Spleen (tissue), 11 donors: ENCODE measurements at regions not wholly inside any gene's neighbourhood (a gene's known extent, or its start where the extent isn't known, plus 50 kb on each side); places are given as distances from the start of the nearest gene placed in this dataset.

Experiments
- DNase-seq: peaks from one replicate; pipeline ENCODE4 v3.0.0-alpha.2; 2020
- H3K27ac ChIP-seq, 8 donors: fragments of 200-600 bp; sonication (generic) in 7 of 8; 1 replicate in 4 of 8; 2 replicates in 4 of 8; pipeline versions ENCODE4 v1.5.0 to v1.8.0; 2016 to 2021; ENCODE audit warnings: inconsistent platforms in 4 of 8, mild to moderate bottlenecking in 4 of 8, moderate library complexity in 1 of 8
- H3K27me3 ChIP-seq, 7 donors: fragments of 200-600 bp; sonication (generic) in 6 of 7; replicated peaks in 1 of 7; 1 replicate in 4 of 7; 2 replicates in 3 of 7; pipeline versions ENCODE4 v1.5.0 to v1.8.0; 2016 to 2021; ENCODE audit warnings: inconsistent platforms in 3 of 7, mild to moderate bottlenecking in 1 of 7
- H3K36me3 ChIP-seq, 6 donors: fragments of 200-600 bp; sonication (generic) in 5 of 6; 1 replicate in 4 of 6; 2 replicates in 2 of 6; pipeline versions ENCODE4 v1.5.0 to v1.8.0; 2016 to 2021; ENCODE audit warnings: inconsistent platforms in 2 of 6
- H3K4me1 ChIP-seq, 6 donors: fragments of 200-600 bp; sonication (generic) in 5 of 6; 1 replicate in 3 of 6; 2 replicates in 3 of 6; pipeline versions ENCODE4 v1.5.0 to v1.8.0; 2016 to 2021; ENCODE audit warnings: inconsistent platforms in 3 of 6
- H3K4me3 ChIP-seq, 8 donors: fragments of 200-600 bp; sonication (generic) in 7 of 8; 1 replicate in 4 of 8; 2 replicates in 4 of 8; pipeline versions ENCODE4 v1.5.0 to v1.8.0; 2016 to 2021; ENCODE audit warnings: inconsistent platforms in 4 of 8, mild to moderate bottlenecking in 4 of 8, moderate library complexity in 2 of 8
- H3K9me3 ChIP-seq, 8 donors: fragments of 200-600 bp; sonication (generic) in 7 of 8; 1 replicate in 4 of 8; 2 replicates in 4 of 8; pipeline versions ENCODE4 v1.5.0 to v1.8.0; 2016 to 2021; ENCODE audit warnings: inconsistent platforms in 4 of 8
- POLR2A ChIP-seq, 3 donors: fragments of 450-650 bp; IDR thresholded peaks; one replicate each; pipeline ENCODE4 v1.5.1; 2017; ENCODE audit warnings: antibody characterized with exemption in 3 of 3, mild to moderate bottlenecking in 1 of 3
- POLR2AphosphoS5 ChIP-seq, 3 donors: sonication (generic); formaldehyde crosslinking; IDR thresholded peaks; one replicate each; pipeline ENCODE4 v1.5.1; 2017; ENCODE audit warnings: antibody characterized with exemption in 3 of 3
- WGBS, 5 donors: extraction: QIAGEN DNeasy Blood & Tissue Kit in 3 of 5; methylation state at CpG; one replicate each; pipeline versions ENCODE4 v1.1.5 to v1.1.7; 2013 to 2018; 5-methylcytosine and 5-hydroxymethylcytosine counted together
- intact Hi-C: fragments of 100-400 bp; cut with DNase I; formaldehyde crosslinking; loops from one replicate; pipeline ENCODE4 v1.15.0; 2023; ENCODE audit warnings: low total_unique reads
- TF ChIP-seq, protein P1 (sequence below), 11 experiments: fragments of 200-600 bp in 7 of 11; fragments of 450-650 bp in 4 of 11; sonication (generic) in 4 of 11; IDR thresholded peaks in 8 of 11; conservative IDR thresholded peaks in 3 of 11; 1 replicate in 7 of 11; 2 replicates in 4 of 11; pipeline versions ENCODE4 v1.4.0 to v1.8.0; 2016 to 2021; ENCODE audit warnings: antibody characterized with exemption in 11 of 11, inconsistent platforms in 4 of 11, mild to moderate bottlenecking in 1 of 11
- donor health status: healthy with polysubstance abuse.
- donor health status: DM: no; HTN: no; CAD: no; lungs with moderate emphysema.
- donor health status: DM: no; HTN: no; CAD: no.
- donor health status: Bipolar disorder and iron deficiency.
- donor health status: healthy.
- donor health status: DM: no; HTN: no; CAD: no.
- donor health status: DM: yes; HTN: yes; CAD: no.

DNA sequence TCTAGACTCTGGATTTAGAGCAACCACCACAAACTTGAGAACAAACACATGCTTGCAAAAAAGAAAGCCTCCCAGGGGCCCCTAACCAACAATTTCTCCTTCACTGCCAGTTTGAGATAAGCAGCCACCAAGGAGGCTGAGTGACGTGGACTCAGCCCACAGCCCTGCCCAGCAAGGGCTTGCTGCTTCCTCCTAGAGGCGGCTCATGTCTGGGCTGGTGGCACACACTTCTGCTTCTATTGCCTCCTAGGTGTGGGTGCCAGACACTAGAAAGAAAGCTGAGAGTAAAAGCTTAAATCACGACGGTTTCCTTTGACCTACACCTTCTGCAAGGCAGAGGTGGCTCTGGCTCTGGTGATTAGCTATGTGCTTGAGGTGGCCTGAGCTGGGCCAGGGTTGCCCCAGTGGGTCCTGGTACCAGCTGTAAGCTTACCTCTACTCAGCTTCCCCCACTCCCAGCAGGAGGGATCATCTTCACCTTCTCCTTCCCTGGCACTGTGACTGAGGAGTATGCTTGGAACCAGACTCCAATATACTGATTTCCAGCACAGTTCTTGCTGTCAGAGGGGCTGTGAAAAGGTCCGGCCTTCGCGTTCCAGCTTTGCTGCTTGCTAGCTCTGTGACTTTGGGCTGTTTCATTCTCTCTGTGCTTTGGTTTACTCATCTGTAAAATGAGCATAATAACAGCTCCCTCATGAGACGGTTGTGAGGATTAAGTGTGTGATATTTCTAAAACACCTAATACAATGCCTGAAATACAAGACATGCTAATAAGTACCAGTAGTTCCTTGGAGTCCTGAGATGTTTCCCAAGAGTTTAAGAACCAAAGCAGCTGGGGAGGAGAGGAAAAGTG lies 89.7 kb upstream of the PARP11 start:
- DNase-seq = peak; percentile 86
- TF ChIP-seq, protein P1, sequence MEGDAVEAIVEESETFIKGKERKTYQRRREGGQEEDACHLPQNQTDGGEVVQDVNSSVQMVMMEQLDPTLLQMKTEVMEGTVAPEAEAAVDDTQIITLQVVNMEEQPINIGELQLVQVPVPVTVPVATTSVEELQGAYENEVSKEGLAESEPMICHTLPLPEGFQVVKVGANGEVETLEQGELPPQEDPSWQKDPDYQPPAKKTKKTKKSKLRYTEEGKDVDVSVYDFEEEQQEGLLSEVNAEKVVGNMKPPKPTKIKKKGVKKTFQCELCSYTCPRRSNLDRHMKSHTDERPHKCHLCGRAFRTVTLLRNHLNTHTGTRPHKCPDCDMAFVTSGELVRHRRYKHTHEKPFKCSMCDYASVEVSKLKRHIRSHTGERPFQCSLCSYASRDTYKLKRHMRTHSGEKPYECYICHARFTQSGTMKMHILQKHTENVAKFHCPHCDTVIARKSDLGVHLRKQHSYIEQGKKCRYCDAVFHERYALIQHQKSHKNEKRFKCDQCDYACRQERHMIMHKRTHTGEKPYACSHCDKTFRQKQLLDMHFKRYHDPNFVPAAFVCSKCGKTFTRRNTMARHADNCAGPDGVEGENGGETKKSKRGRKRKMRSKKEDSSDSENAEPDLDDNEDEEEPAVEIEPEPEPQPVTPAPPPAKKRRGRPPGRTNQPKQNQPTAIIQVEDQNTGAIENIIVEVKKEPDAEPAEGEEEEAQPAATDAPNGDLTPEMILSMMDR (IDR thresholded peaks at IDR 0.05 in 8 of 11, conservative IDR thresholded peaks at IDR 0.05 in 3 of 11) = peak in 5 of 11 experiments; percentile 11 to 31 (median 18)
- TF ChIP-seq POLR2AphosphoS5 (IDR thresholded peaks at IDR 0.05) (no peak), POLR2A (IDR thresholded peaks at IDR 0.05) (no peak)
- H3K27me3 ChIP-seq = no peaks in the 10 kb centered on the region
- H3K4me3 ChIP-seq = no peak overlapping the region
- WGBS, 5 donors = 45 to 61% (median 57%) methylated on average over 8 of the region's 8 CpGs
- H3K9me3 ChIP-seq = no peaks in the 10 kb centered on the region
- no peaks in the 10 kb centered on the region for H3K36me3 ChIP-seq
- peak overlapping the region in 3 of 8 donors; percentile 4 to 31 (median 21) for H3K27ac ChIP-seq
- intact Hi-C loops = no loop called here
- H3K4me1 ChIP-seq = peaks cover 0 to 13% (median 4%) of the 10 kb centered on the region in 6 donors

DNA sequence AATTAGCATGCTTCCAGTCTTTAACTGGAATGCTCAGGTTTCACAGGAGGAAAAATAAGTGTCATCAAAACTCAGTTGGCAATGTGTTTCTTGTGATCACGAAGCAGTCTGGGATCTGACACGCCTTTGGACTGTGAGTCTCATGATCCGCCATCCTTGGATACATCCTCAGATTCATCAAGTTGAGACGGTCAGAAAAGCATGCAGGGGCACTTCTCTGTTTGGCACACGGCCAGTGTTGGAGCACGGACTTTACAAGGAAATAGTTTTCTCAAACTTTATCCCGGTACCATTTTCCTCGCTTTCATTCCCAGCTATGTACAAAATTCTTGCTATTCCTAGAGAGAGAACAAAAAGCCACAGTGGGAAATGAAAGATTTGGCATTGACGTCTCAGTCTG lies 88.4 kb upstream of the PARP11 start:
- TF ChIP-seq POLR2A (IDR thresholded peaks at IDR 0.05) = no peak
- no peak for TF ChIP-seq POLR2AphosphoS5 (IDR thresholded peaks at IDR 0.05)
- TF ChIP-seq, protein P1 (IDR thresholded peaks at IDR 0.05 in 8 of 11, conservative IDR thresholded peaks at IDR 0.05 in 3 of 11) = no peak
- DNase-seq = no peak
- H3K27me3 ChIP-seq = no peaks in the 10 kb centered on the region
- H3K27ac ChIP-seq = no peak overlapping the region
- H3K36me3 ChIP-seq = no peaks in the 10 kb centered on the region
- H3K4me1 ChIP-seq = peaks cover 0 to 13% (median 4%) of the 10 kb centered on the region in 6 donors
- intact Hi-C loops = no loop called here
- WGBS, 5 donors = 63 to 76% (median 67%) methylated on average over 9 of the region's 9 CpGs
- H3K9me3 ChIP-seq = no peaks in the 10 kb centered on the region
- H3K4me3 ChIP-seq = no peak overlapping the region

DNA sequence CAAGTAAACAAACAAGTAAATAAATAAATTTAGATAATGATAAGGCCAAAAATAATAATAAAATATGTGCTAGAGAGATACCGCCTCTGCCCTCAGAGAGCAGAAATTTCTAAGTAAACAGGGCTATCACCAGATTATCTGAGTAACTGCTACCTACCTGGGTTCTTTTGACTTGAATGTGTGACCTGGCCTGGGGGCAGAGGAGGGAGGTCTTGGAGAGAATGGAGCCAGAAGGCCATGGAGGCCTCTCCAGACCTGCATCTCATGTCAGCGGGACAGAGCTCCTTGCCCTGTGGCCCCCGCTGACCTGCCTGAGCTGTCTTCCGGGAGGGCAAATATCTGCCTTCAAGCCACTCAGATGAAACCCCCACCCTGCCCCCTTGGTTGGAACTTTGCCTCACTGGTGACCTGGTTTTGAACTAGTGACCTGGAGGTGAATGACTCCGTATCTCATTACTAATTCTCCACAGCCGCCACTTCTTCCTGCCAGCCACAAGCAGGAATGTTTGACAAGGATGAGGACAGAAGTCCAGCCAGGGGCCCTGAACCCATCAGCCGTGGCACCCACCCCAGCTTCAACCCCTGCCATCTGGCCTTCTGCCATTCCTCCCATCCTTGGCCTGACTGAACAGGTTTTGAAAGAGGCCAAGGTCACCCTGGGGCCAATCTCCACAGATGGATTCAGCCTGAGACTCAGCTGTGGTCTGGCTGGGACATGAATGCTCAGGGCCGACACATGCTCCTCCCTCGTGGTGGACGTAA lies 86.8 kb upstream of the PARP11 start:
- WGBS, 5 donors = 77 to 95% (median 85%) methylated on average over 10 of the region's 10 CpGs
- TF ChIP-seq POLR2A (IDR thresholded peaks at IDR 0.05) (no peak), POLR2AphosphoS5 (IDR thresholded peaks at IDR 0.05) (no peak)
- TF ChIP-seq, protein P1 (IDR thresholded peaks at IDR 0.05 in 8 of 11, conservative IDR thresholded peaks at IDR 0.05 in 3 of 11) = no peak
- Histone ChIP-seq H3K27ac (no peak overlapping the region), H3K36me3 (no peaks in the 10 kb centered on the region), H3K27me3 (no peaks in the 10 kb centered on the region), H3K9me3 (no peaks in the 10 kb centered on the region), H3K4me3 (no peak overlapping the region), H3K4me1 (peaks cover 0 to 13% (median 4%) of the 10 kb centered on the region in 6 donors)
- DNase-seq = no peak
- intact Hi-C loops = no loop called here

DNA sequence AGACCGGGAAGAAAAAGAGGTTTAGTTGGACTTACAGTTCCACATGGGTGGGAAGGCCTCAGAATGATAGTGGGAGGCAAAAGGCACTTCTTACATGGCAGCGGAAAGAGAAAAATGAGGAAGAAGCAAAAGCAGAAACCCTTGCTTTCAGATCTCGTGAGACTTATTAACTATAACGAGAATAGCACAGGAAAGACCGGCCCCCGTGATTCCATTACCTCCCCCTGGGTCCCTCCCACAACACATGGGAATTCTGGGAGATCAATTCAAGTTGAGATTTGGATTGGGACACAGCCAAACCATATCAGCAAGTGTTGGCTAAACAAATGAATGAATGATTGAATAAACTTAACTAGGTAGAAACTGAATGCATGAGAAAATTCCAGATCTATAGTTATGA lies 85.3 kb upstream of the PARP11 start:
- H3K27me3 ChIP-seq = no peaks in the 10 kb centered on the region
- peaks cover 0 to 13% (median 4%) of the 10 kb centered on the region in 6 donors for H3K4me1 ChIP-seq
- no peak overlapping the region for H3K4me3 ChIP-seq
- no peaks in the 10 kb centered on the region for H3K36me3 ChIP-seq
- no peak for DNase-seq
- no peaks in the 10 kb centered on the region for H3K9me3 ChIP-seq
- no peak overlapping the region for H3K27ac ChIP-seq
- WGBS, 5 donors = 62 to 66% (median 63%) methylated on average over 6 of the region's 6 CpGs
- TF ChIP-seq, protein P1 (IDR thresholded peaks at IDR 0.05 in 8 of 11, conservative IDR thresholded peaks at IDR 0.05 in 3 of 11) = no peak
- no peak for TF ChIP-seq POLR2AphosphoS5 (IDR thresholded peaks at IDR 0.05)
- TF ChIP-seq POLR2A (IDR thresholded peaks at IDR 0.05) = no peak
- intact Hi-C loops = no loop called here
